C4-2B (cell line): ENCODE measurements at regions not wholly inside any gene's neighbourhood (a gene's known extent, or its start where the extent isn't known, plus 50 kb on each side); places are given as distances from the start of the nearest gene placed in this dataset.

Source experiments
- H3K27ac ChIP-seq: fragments of 450-650 bp; 2 replicates; pipeline ENCODE4 v1.5.1; 2017
- ZFX ChIP-seq: fragments of 450-650 bp; IDR thresholded peaks from 2 replicates; pipeline ENCODE4 v1.6.1; 2017
- TF ChIP-seq, protein P1 (sequence below): fragments of 450-650 bp; conservative IDR thresholded peaks from 2 replicates; pipeline ENCODE4 v1.5.1; 2017; ENCODE audit warnings: mild to moderate bottlenecking

DNA sequence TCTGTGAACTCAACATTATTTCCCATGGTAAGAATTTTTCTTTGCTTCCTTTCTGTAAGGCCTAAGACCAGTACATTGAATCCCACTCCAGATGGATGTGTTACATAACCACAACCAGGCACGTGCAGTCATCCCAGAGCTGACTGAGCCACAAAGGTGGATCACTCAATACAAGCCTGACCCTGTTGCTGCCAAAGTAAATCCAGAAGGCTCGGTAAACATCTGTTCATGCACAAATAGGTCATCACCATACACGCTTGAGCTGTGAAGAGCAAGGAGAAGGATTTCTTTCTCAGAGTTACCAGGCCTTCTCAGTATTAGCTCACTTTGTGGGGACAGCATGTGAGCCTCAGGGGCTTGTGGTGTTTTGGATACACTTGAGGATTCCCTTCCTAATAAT, 791.4 kb upstream of the FANCL start:
- no peak overlapping the region for H3K27ac ChIP-seq
- no peak for TF ChIP-seq ZFX

- no peak for TF ChIP-seq ZFX
- TF ChIP-seq, protein P1, sequence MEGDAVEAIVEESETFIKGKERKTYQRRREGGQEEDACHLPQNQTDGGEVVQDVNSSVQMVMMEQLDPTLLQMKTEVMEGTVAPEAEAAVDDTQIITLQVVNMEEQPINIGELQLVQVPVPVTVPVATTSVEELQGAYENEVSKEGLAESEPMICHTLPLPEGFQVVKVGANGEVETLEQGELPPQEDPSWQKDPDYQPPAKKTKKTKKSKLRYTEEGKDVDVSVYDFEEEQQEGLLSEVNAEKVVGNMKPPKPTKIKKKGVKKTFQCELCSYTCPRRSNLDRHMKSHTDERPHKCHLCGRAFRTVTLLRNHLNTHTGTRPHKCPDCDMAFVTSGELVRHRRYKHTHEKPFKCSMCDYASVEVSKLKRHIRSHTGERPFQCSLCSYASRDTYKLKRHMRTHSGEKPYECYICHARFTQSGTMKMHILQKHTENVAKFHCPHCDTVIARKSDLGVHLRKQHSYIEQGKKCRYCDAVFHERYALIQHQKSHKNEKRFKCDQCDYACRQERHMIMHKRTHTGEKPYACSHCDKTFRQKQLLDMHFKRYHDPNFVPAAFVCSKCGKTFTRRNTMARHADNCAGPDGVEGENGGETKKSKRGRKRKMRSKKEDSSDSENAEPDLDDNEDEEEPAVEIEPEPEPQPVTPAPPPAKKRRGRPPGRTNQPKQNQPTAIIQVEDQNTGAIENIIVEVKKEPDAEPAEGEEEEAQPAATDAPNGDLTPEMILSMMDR, result no peak
- H3K27ac ChIP-seq, result no peak overlapping the region
Observed at GRCh38 chr2:59029058-59029457, 787.9 kb upstream of the FANCL start.

- TF ChIP-seq, protein P1, result no peak
- no peak for TF ChIP-seq ZFX
- H3K27ac ChIP-seq, result no peak overlapping the region
Observed at GRCh38 chr2:59027320-59027719, 786.2 kb upstream of the FANCL start.

DNA sequence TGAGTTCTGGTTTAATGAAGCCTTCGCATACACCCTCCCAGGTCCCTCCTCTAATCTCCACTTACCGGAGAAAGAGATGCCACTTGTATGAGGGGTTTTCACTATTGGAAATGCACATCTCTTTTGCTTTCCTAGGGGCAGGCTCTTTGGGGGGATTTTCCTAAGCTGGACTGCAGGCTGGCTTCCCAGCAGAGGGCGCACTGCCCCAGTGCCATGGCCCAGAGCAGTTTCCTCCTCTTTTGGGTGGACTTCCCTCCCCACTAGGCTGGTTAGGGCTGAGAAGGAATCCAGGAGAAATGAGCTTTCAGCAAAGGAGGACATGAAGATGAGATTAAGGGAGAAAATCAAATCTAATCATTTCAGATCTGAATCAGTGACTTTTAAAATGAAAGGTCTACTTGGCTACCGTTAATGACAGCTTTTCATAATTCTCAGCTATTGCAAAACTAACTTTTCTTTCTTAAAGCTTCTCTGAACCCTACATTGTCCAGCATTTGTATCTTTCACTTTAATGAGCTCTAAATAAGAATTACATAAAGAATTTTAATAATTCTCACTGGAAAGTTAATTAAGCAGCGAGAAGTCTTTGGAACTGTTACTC, 784.1 kb upstream of the FANCL start:
- no peak overlapping the region for H3K27ac ChIP-seq
- no peak for TF ChIP-seq ZFX
- TF ChIP-seq, protein P1, result peak; percentile 75

- TF ChIP-seq, protein P1, result no peak
- no peak for TF ChIP-seq ZFX
- H3K27ac ChIP-seq, result no peak overlapping the region
Observed at GRCh38 chr2:59021786-59022185, 780.7 kb upstream of the FANCL start.

DNA sequence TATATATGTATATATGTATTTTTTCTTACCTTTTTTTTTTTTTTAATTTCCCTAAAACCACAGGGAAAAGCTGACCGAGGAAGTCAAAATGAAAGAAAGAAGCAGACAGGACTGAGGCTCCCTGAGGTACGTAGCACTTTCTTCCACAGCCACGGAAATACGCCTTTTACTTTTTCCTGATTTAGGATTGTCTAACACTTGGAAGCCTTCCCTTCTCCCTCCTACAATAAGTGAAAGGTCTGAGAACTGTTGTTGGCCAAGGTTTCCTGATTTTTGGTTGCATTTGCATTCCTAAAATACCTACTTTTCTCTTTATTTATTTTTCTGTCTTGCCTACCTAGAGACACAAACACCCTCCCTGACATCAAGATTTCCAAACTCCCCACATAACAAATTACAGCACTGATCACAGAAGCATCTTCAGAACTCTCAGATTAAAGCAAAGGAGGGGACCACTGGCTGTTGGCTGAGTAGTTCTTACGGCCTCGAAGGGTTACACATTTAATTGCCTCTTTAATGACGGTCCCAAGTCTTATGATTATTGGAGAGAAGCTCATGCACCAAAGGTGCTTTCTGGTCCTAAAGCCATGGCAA, 778.5 kb upstream of the FANCL start:
- no peak overlapping the region for H3K27ac ChIP-seq
- no peak for TF ChIP-seq ZFX
- TF ChIP-seq, protein P1, result no peak

- TF ChIP-seq, protein P1, result no peak
- TF ChIP-seq ZFX, result no peak
- no peak overlapping the region for H3K27ac ChIP-seq
Observed at GRCh38 chr2:59018737-59019136, 777.6 kb upstream of the FANCL start.

DNA sequence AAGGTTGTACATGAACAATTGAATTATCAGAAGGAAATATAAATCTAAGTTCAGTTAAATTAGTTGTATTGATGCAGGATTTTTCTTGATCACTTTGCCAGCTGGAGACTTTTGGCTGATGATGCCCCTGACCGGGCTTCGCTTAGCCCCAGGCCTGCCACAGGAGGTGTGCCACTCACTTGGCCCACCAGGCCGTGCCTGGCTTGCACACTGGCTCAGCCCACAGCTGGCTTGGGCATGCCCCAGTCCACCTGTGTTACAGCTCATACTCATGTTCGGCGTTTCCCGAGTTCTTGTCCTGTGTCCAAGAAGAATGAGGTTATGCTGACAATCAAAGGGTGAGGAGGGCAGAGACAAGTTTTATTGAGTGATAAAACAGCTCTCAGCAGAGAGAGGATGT, 773.9 kb upstream of the FANCL start:
- no peak overlapping the region for H3K27ac ChIP-seq
- no peak for TF ChIP-seq ZFX
- TF ChIP-seq, protein P1, result no peak
